IgD-negative memory B cell (primary cell): ENCODE measurements at regions not wholly inside any gene's neighbourhood (a gene's known extent, or its start where the extent isn't known, plus 50 kb on each side); places are given as distances from the start of the nearest gene placed in this dataset.

Experiments used
- H3K27ac Mint-ChIP-seq, 3 donors: one replicate each; pipeline ENCODE4 v1.8.0; 2020 to 2022; ENCODE audit warnings: mild to moderate bottlenecking in 3 of 3, mixed read lengths in 3 of 3, moderate library complexity in 1 of 3
- H3K27me3 Mint-ChIP-seq: one replicate; pipeline ENCODE4 v1.8.0; 2021; ENCODE audit warnings: mixed read lengths
- H3K36me3 Mint-ChIP-seq: one replicate; pipeline ENCODE4 v1.8.0; 2020; ENCODE audit warnings: mild to moderate bottlenecking, mixed read lengths
- H3K4me1 Mint-ChIP-seq, 3 donors: one replicate each; pipeline ENCODE4 v1.8.0; 2020 to 2022; ENCODE audit warnings: mixed read lengths in 3 of 3, mild to moderate bottlenecking in 1 of 3
- H3K4me3 Mint-ChIP-seq, 4 donors: one replicate each; pipeline ENCODE4 v1.8.0; 2020 to 2022; ENCODE audit warnings: mild to moderate bottlenecking in 4 of 4, mixed read lengths in 4 of 4, moderate library complexity in 3 of 4
- H3K9me3 Mint-ChIP-seq, 3 donors: one replicate each; pipeline ENCODE4 v1.8.0; 2020 to 2021; ENCODE audit warnings: mixed read lengths in 3 of 3, mild to moderate bottlenecking in 1 of 3

DNA sequence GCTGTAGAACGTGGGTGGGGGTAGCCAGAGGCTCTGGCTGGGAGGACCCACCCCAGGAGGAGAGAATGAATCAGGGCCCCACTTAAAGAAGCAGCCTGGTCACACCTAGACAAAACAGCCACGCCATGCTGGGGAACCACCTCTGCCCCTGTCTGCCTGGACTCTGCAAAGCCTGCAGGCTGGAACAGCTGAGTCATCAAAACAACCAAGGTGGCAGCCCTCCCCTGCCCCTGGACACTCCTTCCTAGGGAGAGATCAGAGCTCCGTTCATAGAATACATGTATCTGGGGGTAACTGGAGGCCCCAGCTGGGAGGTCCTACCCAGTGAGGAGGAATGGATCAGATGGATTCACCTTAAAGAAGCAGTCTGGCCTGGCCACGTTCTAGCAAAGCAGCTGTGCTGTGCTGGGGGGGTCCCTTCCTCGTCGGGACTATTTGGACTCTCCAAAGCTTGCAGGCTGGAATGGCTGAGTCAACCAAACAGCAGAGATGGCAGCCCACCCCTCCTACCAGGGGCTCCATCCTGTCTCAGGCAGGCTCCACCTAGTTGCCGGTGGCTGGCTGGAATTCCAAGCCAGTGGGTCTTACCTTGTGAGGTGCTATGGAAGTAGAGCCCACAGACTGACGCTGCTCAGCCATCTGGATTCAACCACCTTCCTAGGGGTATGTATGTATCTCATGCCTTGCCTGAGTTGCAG lies 50.5 kb upstream of the NT5C1B start:
- H3K27me3 Mint-ChIP-seq: no peaks in the 10 kb centered on the region
- peaks cover 8 to 26% (median 17%) of the 10 kb centered on the region in 3 donors for H3K9me3 Mint-ChIP-seq
- no peak overlapping the region for H3K27ac Mint-ChIP-seq
- no peak overlapping the region for H3K4me3 Mint-ChIP-seq
- H3K4me1 Mint-ChIP-seq: no peaks in the 10 kb centered on the region
- H3K36me3 Mint-ChIP-seq: peaks cover 15% of the 10 kb centered on the region
